Large intestine (tissue), 3 donors: ENCODE measurements at regions not wholly inside any gene's neighbourhood (a gene's known extent, or its start where the extent isn't known, plus 50 kb on each side); places are given as distances from the start of the nearest gene placed in this dataset.
"Not testable (repeated sequence)": the region's sequence is repeated elsewhere in the genome, so short reads cannot be mapped to it uniquely, and the experiment has no call there.

Experiments
- DNase-seq, 2 donors: peaks; one replicate each; pipeline versions ENCODE4 v3.0.0 to v3.0.0-alpha.2; 2013
- H3K27ac ChIP-seq: one replicate; pipeline ENCODE4 v1.5.1; 2013; ENCODE audit warnings: low read length
- H3K27me3 ChIP-seq: 2 replicates; pipeline ENCODE4 v1.6.1; 2013; ENCODE audit warnings: low read length; ENCODE audit not compliant: control insufficient read depth, insufficient read depth
- H3K36me3 ChIP-seq: 2 replicates; pipeline ENCODE4 v1.6.1; 2013; ENCODE audit warnings: low read length; ENCODE audit not compliant: control insufficient read depth, insufficient read depth
- H3K4me1 ChIP-seq: one replicate; pipeline ENCODE4 v1.6.1; 2013; ENCODE audit warnings: low read length; ENCODE audit not compliant: control insufficient read depth, insufficient read depth
- H3K4me3 ChIP-seq: one replicate; pipeline ENCODE4 v1.5.1; 2013; ENCODE audit warnings: low read length
- H3K9me3 ChIP-seq: one replicate; pipeline ENCODE4 v1.6.1; 2013; ENCODE audit warnings: mild to moderate bottlenecking, low read depth, low read length, moderate library complexity; ENCODE audit not compliant: control insufficient read depth
- WGBS: methylation state at CpG from one replicate; pipeline ENCODE4 v1.1.5; 2013; ENCODE audit warnings: low lambda C conversion rate; ENCODE audit not compliant: insufficient coverage; 5-methylcytosine and 5-hydroxymethylcytosine counted together

GRCh38 chr21:10366210-10366609, 155.2 kb upstream of the TPTE start:
- H3K4me1 ChIP-seq, H3K36me3 ChIP-seq, DNase-seq, H3K4me3 ChIP-seq, H3K27me3 ChIP-seq, H3K27ac ChIP-seq: not testable (repeated sequence)
- WGBS = 80% methylated on average over 3 of the region's 11 CpGs
- H3K9me3 ChIP-seq = peaks cover 10% of the 10 kb centered on the region

- H3K9me3 ChIP-seq = peaks cover 10% of the 10 kb centered on the region
- not testable (repeated sequence) for H3K4me3 ChIP-seq, H3K36me3 ChIP-seq, H3K4me1 ChIP-seq, H3K27me3 ChIP-seq, DNase-seq, H3K27ac ChIP-seq
- WGBS = 44% methylated on average over 3 of the region's 8 CpGs
Observed at GRCh38 chr21:10367586-10367985, 153.8 kb upstream of the TPTE start.

GRCh38 chr21:10368323-10368798, 153.0 kb upstream of the TPTE start:
- not testable (repeated sequence) for H3K4me1 ChIP-seq, DNase-seq, H3K27me3 ChIP-seq, H3K36me3 ChIP-seq, H3K4me3 ChIP-seq, H3K27ac ChIP-seq, H3K9me3 ChIP-seq
- 38% methylated on average over 2 of the region's 16 CpGs for WGBS

GRCh38 chr21:10369289-10369688, 152.1 kb upstream of the TPTE start:
- H3K36me3 ChIP-seq, H3K4me3 ChIP-seq, H3K9me3 ChIP-seq, DNase-seq, H3K27ac ChIP-seq, H3K27me3 ChIP-seq, H3K4me1 ChIP-seq: not testable (repeated sequence)
- WGBS = no CpG with 5 or more reads among the region's 1 CpG

GRCh38 chr21:10377758-10378157, 143.6 kb upstream of the TPTE start:
- not testable (repeated sequence) for H3K4me3 ChIP-seq, H3K36me3 ChIP-seq, H3K27ac ChIP-seq, H3K4me1 ChIP-seq, H3K27me3 ChIP-seq, DNase-seq
- WGBS = 55% methylated on average over 3 of the region's 10 CpGs
- peaks cover 37% of the 10 kb centered on the region for H3K9me3 ChIP-seq

GRCh38 chr21:10379816-10380215, 141.6 kb upstream of the TPTE start:
- H3K4me1 ChIP-seq, H3K36me3 ChIP-seq, DNase-seq, H3K4me3 ChIP-seq, H3K27me3 ChIP-seq, H3K27ac ChIP-seq: not testable (repeated sequence)
- peaks cover 42% of the 10 kb centered on the region for H3K9me3 ChIP-seq
- 83% methylated on average over 2 of the region's 9 CpGs for WGBS

DNA sequence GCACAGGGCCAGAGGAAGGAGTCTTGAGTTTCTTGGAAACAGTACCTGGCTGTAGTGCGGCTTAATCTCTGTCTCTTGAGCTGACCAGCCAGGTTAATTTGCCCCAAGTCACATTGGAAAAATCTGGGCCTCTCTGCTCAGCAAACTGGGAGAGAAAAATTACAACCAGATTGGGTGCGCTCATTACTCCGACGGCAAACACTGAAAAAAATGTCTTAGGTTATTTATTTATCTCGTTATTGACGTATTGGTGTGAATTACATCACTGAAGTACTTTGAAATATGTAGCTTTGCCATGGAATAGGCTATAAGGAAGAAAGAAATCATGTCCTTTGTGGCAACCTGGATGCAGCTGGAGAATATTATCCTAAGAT, 139.7 kb upstream of the TPTE start:
- DNase-seq, H3K36me3 ChIP-seq, H3K27me3 ChIP-seq, H3K27ac ChIP-seq, H3K4me1 ChIP-seq, H3K4me3 ChIP-seq: not testable (repeated sequence)
- 80% methylated on average over 1 of the region's 6 CpGs for WGBS
- H3K9me3 ChIP-seq = peaks cover 54% of the 10 kb centered on the region

GRCh38 chr21:10382135-10382534, 139.2 kb upstream of the TPTE start:
- H3K4me1 ChIP-seq, DNase-seq, H3K4me3 ChIP-seq, H3K36me3 ChIP-seq, H3K27ac ChIP-seq, H3K27me3 ChIP-seq: not testable (repeated sequence)
- 76% methylated on average over 6 of the region's 8 CpGs for WGBS
- H3K9me3 ChIP-seq = peaks cover 54% of the 10 kb centered on the region

- H3K4me1 ChIP-seq = not testable (repeated sequence)
- peaks cover 52% of the 10 kb centered on the region for H3K9me3 ChIP-seq
- 56% methylated on average over 3 of the region's 5 CpGs for WGBS
Observed at GRCh38 chr21:10382580-10382979, 138.8 kb upstream of the TPTE start.

GRCh38 chr21:10383571-10383970, 137.8 kb upstream of the TPTE start:
- H3K27me3 ChIP-seq, H3K4me3 ChIP-seq, H3K27ac ChIP-seq, DNase-seq, H3K36me3 ChIP-seq, H3K4me1 ChIP-seq: not testable (repeated sequence)
- WGBS = 79% methylated on average over 9 of the region's 10 CpGs
- H3K9me3 ChIP-seq = peaks cover 53% of the 10 kb centered on the region

More at GRCh38 chr21:10382580-10382979, 138.8 kb upstream of the TPTE start:
- not testable (repeated sequence) for H3K27me3 ChIP-seq, H3K36me3 ChIP-seq, H3K27ac ChIP-seq, H3K4me3 ChIP-seq, DNase-seq

DNA sequence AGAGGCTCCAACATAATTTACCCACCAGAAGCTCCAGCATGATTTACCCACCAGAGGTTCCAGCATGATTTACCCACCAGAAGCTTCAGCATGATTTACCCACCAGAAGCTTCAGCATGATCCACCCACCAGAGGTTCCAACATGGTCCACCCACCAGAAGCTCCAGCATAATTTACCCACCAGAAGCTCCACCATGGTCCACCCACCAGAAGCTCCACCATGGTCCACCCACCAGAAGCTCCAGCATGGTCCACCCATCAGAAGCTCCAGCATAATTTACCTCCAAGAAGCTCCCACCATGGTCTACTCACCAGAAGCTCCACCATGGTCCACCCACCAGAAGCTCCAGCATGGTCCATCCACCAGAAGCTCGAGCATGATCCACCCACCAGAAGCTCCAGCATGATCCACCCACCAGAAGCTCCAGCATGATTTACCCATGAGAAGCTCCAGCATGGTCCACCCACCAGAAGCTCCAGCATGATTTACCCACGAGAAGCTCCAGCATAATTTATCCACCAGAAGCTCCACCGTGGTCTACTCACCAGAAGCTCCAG, 137.0 kb upstream of the TPTE start:
- 60% methylated on average over 1 of the region's 3 CpGs for whole genome bisulfite sequencing
- not testable (repeated sequence) for H3K4me3 ChIP-seq, H3K27ac ChIP-seq, H3K36me3 ChIP-seq, DNase-seq, H3K27me3 ChIP-seq, H3K4me1 ChIP-seq
- H3K9me3 ChIP-seq = peaks cover 51% of the 10 kb centered on the region
